ACHN (cell line): ENCODE measurements at regions not wholly inside any gene's neighbourhood (a gene's known extent, or its start where the extent isn't known, plus 50 kb on each side); places are given as distances from the start of the nearest gene placed in this dataset.

Experiments used
- DNase-seq: peaks from one replicate; pipeline ENCODE4 v3.0.0-alpha.2; 2015
- in situ Hi-C: cut with HindIII; loops from 2 replicates; pipeline ENCODE4 v1.10.0; 2017; ENCODE audit warnings: low sequenced_read_pairs, low pct_ligation_motif_present, low pct_unique_long_range_greater_than_20kb

- in situ Hi-C loops, result no loop called here
- DNase-seq, result no peak
Measured at GRCh38 chr16:6148361-6148760, 1050.8 kb upstream of the EEF2KMT start.

GRCh38 chr16:6146874-6147425 is 1049.4 kb upstream of the EEF2KMT start:
- in situ Hi-C loops, result no loop called here
- no peak for DNase-seq

GRCh38 chr16:6146356-6146755 is 1048.8 kb upstream of the EEF2KMT start:
- no peak for DNase-seq
- in situ Hi-C loops, result no loop called here

- in situ Hi-C loops, result no loop called here
- DNase-seq, result no peak
Measured at GRCh38 chr16:6144463-6144862, 1046.9 kb upstream of the EEF2KMT start.

GRCh38 chr16:6143020-6143419 is 1045.4 kb upstream of the EEF2KMT start:
- in situ Hi-C loops, result no loop called here

GRCh38 chr16:6133009-6133557 is 1035.5 kb upstream of the EEF2KMT start:
- in situ Hi-C loops, result no loop called here
- DNase-seq, result no peak

More at GRCh38 chr16:6143020-6143419, 1045.4 kb upstream of the EEF2KMT start:
- no peak for DNase-seq

- DNase-seq, result no peak
- in situ Hi-C loops, result no loop called here
Measured at GRCh38 chr16:6132121-6132520, 1034.5 kb upstream of the EEF2KMT start.

- in situ Hi-C loops, result no loop called here
- DNase-seq, result no peak
Measured at GRCh38 chr16:6131526-6132050, 1034.0 kb upstream of the EEF2KMT start.

GRCh38 chr16:6125483-6126259 is 1028.1 kb upstream of the EEF2KMT start:
- in situ Hi-C loops, result no loop called here
- DNase-seq, result no peak

GRCh38 chr16:6124136-6124535 is 1026.5 kb upstream of the EEF2KMT start:
- DNase-seq, result no peak
- in situ Hi-C loops, result no loop called here

GRCh38 chr16:6122401-6122800 is 1024.8 kb upstream of the EEF2KMT start:
- in situ Hi-C loops, result no loop called here
- peak; percentile 57 for DNase-seq

- DNase-seq, result no peak
- in situ Hi-C loops, result no loop called here
Measured at GRCh38 chr16:6114691-6115090, 1017.1 kb upstream of the EEF2KMT start.

- DNase-seq, result no peak
- in situ Hi-C loops, result no loop called here
Measured at GRCh38 chr16:6113749-6114148, 1016.2 kb upstream of the EEF2KMT start.

- no peak for DNase-seq
- in situ Hi-C loops, result no loop called here
Measured at GRCh38 chr16:6112700-6113099, 1015.1 kb upstream of the EEF2KMT start.

- in situ Hi-C loops, result no loop called here
- no peak for DNase-seq
Measured at GRCh38 chr16:6111390-6111789, 1013.8 kb upstream of the EEF2KMT start.

GRCh38 chr16:6110346-6110745 is 1012.8 kb upstream of the EEF2KMT start:
- in situ Hi-C loops, result no loop called here
- no peak for DNase-seq

- in situ Hi-C loops, result no loop called here
- DNase-seq, result no peak
Measured at GRCh38 chr16:6106061-6106460, 1008.5 kb upstream of the EEF2KMT start.

GRCh38 chr16:6105115-6105514 is 1007.5 kb upstream of the EEF2KMT start:
- DNase-seq, result peak; percentile 40

GRCh38 chr16:6104428-6104827 is 1006.8 kb upstream of the EEF2KMT start:
- in situ Hi-C loops, result no loop called here
- no peak for DNase-seq

More at GRCh38 chr16:6105115-6105514, 1007.5 kb upstream of the EEF2KMT start:
- in situ Hi-C loops, result no loop called here

GRCh38 chr16:6103561-6103960 is 1006.0 kb upstream of the EEF2KMT start:
- in situ Hi-C loops, result no loop called here
- DNase-seq, result no peak
